OCI-LY1 (cell line): ENCODE measurements at regions not wholly inside any gene's neighbourhood (a gene's known extent, or its start where the extent isn't known, plus 50 kb on each side); places are given as distances from the start of the nearest gene placed in this dataset.

ENCODE experiments used
- CTCF ChIP-seq: fragments of 200-600 bp; sonication (generic), shearing (Covaris generic); IDR thresholded peaks from 2 replicates; pipeline ENCODE4 v1.5.1; 2017; ENCODE audit warnings: mild to moderate bottlenecking, antibody characterized with exemption, low read length, moderate library complexity, mixed read lengths
- EZH2 ChIP-seq: fragments of 200-600 bp; sonication (generic), shearing (Covaris generic); IDR thresholded peaks from 2 replicates; pipeline ENCODE4 v1.8.0; 2017; ENCODE audit warnings: borderline replicate concordance, mixed run types, mild to moderate bottlenecking, antibody characterized with exemption, low read length, moderate library complexity, mixed read lengths

- TF ChIP-seq CTCF = no peak
- TF ChIP-seq EZH2 = no peak
Observed at GRCh38 chr14:65826946-65827345, 414.4 kb downstream of the FUT8 start.
